GM10266 (cell line): ENCODE measurements at regions not wholly inside any gene's neighbourhood (a gene's known extent, or its start where the extent isn't known, plus 50 kb on each side); places are given as distances from the start of the nearest gene placed in this dataset.

Source experiments
- DNase-seq: peaks from one replicate; pipeline ENCODE4 v3.0.0; 2012; ENCODE audit errors: extremely low spot score
- CTCF ChIP-seq: IDR thresholded peaks from 2 replicates; pipeline ENCODE4 v1.5.1; 2012; ENCODE audit warnings: mild to moderate bottlenecking, low read depth; ENCODE audit not compliant: control insufficient read depth, insufficient read depth; ENCODE audit errors: missing control alignments

- DNase-seq: no peak
- TF ChIP-seq CTCF: no peak
Observed at GRCh38 chr3:154598166-154598565, 168.2 kb upstream of the GPR149 start.

GRCh38 chr3:154590675-154591384 is 160.8 kb upstream of the GPR149 start:
- TF ChIP-seq CTCF: no peak

GRCh38 chr3:154588831-154589230 is 158.8 kb upstream of the GPR149 start:
- DNase-seq: no peak
- no peak for TF ChIP-seq CTCF

More at GRCh38 chr3:154590675-154591384, 160.8 kb upstream of the GPR149 start:
- no peak for DNase-seq

GRCh38 chr3:154584974-154585373 is 155.0 kb upstream of the GPR149 start:
- DNase-seq: no peak
- TF ChIP-seq CTCF: no peak

GRCh38 chr3:154584041-154584440 is 154.1 kb upstream of the GPR149 start:
- TF ChIP-seq CTCF: no peak
- DNase-seq: no peak

GRCh38 chr3:154583086-154583634 is 153.2 kb upstream of the GPR149 start:
- no peak for TF ChIP-seq CTCF
- no peak for DNase-seq

GRCh38 chr3:154582501-154582900 is 152.5 kb upstream of the GPR149 start:
- DNase-seq: no peak
- TF ChIP-seq CTCF: no peak
